ENCODE measurements at regions not wholly inside any gene's neighbourhood (a gene's known extent, or its start where the extent isn't known, plus 50 kb on each side); places are given as distances from the start of the nearest gene placed in this dataset.
"Not testable (repeated sequence)": the region's sequence is repeated elsewhere in the genome, so short reads cannot be mapped to it uniquely, and the experiment has no call there.

DNA sequence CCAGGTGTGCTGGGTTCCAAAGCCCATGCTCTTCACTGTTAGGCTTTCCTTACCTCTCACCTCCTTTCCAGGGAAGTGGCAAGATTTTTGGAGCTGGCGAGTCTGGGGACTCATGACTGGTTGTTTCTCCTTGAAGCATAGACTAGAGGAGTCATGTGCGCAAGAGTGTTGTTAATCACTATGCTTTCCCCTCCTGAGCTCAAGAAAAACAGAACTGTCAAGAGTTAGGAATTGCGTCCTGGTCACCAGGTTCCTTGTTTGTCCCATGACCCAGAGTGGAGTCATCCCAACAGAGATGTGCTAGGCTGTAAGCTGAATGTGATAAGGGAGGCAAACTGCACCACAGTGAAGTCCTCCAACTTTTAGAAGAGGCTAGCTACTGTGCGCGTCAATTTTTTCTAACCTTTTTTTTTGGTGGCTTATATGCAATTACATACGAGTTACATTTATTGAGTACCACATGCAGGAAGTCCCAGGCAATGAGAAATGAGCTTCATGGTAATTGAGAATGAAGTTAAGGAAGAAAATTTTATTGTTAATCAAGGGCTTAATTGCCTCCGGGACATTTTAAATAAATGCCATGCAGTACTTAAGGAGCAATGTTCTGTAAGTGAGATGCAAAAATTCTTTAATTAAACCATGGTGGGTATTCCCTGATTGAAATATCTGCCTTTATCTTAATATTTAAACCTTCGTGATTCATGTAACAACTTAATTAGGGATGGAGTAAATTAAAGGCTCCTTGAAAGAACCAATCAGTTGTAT, 233.9 kb downstream of the ZIC5 start:
- DNase-seq (ENCODE audit: low read depth) = no peak

- DNase-seq (ENCODE audit: low read depth) = no peak
These were observed 235.0 kb downstream of the ZIC5 start for GRCh38 chr13:99736541-99736940.

DNA sequence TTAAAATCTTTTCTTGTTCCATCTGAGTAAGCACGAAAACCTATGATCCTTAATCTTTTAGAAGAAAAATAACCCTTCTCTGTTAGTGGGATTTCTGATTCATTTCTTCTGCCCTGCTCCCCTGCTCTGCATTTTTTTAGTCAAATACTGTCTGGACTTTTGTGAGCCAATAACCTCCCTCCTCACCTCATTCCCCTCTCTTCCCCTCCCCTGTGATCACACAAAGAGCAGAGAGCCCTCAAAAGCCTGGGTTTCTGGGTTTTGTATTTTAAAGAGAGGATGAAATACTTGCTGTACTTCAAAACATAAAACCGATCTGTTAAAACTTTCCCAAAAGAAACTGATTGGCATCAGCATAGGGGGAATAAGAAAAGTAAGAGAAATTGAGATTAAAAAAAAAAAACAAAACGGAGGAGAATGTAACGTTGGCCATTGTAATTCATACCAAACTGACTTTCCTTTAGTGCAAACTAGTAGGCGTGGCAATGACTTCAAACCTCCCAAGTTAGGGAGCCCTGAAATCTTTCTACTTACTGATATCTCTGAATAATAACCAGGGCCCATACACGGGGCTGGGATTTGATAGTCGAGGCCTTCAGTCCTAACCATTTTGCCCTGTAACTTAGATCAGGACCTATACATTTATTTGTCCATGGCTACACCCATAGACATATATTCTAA, 232.9 kb downstream of the TM9SF2 start:
- DNase-seq (ENCODE audit: low read depth) = no peak

- DNase-seq (ENCODE audit: low read depth) = no peak
These were observed 232.1 kb downstream of the TM9SF2 start for GRCh38 chr13:99733346-99733745.

GRCh38 chr13:99731747-99732146, 230.5 kb downstream of the TM9SF2 start:
- DNase-seq (ENCODE audit: low read depth) = no peak

DNA sequence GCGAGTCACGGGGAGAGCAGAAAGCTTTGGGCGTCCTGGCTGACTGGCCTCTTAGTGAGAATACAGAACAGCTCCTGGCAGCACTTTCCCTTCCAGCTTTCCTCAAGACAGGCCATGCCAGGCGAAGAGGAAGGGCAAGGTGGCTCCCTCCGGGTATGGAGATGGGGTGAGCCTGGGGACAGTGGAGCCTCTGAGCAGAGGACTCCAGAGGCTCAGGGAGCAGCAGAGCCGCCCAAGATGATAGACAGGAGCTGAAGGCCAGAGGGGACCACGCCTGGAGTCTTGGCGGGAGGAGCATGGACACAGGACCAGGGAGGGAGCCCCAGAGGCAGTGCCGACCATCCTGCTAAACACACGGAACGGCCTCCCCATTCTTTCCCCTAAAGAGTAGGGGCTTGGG, 229.1 kb downstream of the TM9SF2 start:
- DNase-seq (ENCODE audit: low read depth) = no peak

- DNase-seq (ENCODE audit: low read depth) = no peak
These were observed 228.5 kb downstream of the TM9SF2 start for GRCh38 chr13:99729745-99730144.

GRCh38 chr13:99727651-99728050, 226.4 kb downstream of the TM9SF2 start:
- DNase-seq (ENCODE audit: low read depth) = not testable (repeated sequence)

GRCh38 chr13:99726282-99726894, 225.1 kb downstream of the TM9SF2 start:
- no peak for DNase-seq (ENCODE audit: low read depth)

DNA sequence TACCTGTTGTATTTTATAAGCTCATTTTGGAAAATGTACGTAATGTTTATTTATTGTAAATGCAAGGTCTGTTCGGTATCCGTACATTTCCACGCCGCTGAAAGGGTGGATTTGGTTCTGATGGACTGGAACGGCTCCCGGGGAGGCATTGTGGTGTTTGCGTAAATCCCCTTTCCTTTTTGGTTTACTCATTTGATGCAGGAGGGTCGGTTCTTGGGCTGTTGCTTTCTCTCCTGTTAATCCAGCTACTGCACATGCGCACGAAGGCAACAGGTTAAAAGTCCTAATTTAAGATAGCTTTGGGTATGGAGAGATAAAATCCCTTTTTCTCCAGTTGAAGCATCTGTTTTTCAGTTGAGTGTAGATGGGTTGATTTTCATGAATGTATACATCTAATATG, 224.4 kb downstream of the TM9SF2 start:
- no peak for DNase-seq (ENCODE audit: low read depth)

- no peak for DNase-seq (ENCODE audit: low read depth)
These were observed 223.6 kb downstream of the TM9SF2 start for GRCh38 chr13:99724633-99725517.

DNA sequence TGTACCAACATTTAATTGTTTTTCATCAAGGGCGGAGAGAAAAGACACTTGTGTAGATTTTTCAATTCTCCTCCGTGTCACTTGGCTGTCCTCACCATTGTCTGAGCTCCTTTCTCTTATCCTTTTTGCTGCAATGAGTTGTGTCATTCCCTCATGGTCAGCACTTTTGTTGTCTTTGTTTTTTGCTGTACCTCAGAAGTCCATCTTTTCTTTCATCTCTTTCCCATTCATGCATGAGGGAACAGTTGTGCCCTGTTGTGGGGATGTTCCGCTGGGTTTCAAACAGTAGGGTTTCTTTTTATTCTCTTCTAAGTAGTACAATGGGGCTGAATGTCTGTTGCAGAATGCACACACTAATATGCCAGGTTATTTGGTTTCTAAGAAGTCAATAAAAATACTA, 222.6 kb downstream of the TM9SF2 start:
- no peak for DNase-seq (ENCODE audit: low read depth)

DNA sequence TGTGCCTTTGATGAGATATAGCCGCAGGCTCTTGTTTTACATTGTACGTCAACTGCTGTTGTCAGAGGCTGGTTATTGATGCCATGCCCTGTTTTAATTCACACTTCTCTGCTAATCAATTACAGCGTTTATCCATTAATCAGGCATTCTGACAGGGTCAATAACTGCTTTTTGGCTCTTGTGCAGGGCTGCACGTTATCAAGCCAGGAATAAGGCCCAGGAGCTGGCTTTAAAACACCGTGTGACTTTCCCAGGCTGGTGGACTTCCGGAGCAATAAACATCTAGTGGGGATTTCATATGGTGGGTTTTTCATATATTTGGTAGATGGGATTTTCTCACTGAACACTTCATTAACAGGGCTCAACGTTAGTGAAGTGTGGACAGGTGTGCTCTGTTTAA, 221.7 kb downstream of the TM9SF2 start:
- DNase-seq (ENCODE audit: low read depth) = no peak

DNA sequence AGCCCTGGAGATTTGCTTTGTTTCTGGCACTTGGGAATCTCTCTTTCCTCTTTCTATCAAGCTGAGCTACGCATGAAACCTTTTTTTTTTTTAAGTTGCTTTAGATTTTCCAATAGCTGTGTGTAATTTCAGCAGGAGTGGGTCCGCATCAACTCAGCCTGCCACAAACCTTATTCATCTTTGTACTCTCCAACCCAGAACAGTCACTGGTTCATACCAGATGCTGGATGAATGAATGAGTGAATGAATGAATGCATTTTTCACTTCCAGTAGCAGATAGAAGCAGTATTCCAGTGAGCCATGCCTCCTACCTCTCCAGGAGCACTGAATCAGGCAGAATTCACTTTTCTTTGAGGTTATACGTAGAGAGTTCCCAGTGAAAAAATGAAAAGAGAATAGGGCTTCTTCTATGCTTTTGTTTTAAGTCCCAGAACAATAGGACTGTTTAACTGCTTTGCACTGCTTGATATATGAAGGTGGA, 221.1 kb downstream of the TM9SF2 start:
- DNase-seq (ENCODE audit: low read depth) = no peak

DNA sequence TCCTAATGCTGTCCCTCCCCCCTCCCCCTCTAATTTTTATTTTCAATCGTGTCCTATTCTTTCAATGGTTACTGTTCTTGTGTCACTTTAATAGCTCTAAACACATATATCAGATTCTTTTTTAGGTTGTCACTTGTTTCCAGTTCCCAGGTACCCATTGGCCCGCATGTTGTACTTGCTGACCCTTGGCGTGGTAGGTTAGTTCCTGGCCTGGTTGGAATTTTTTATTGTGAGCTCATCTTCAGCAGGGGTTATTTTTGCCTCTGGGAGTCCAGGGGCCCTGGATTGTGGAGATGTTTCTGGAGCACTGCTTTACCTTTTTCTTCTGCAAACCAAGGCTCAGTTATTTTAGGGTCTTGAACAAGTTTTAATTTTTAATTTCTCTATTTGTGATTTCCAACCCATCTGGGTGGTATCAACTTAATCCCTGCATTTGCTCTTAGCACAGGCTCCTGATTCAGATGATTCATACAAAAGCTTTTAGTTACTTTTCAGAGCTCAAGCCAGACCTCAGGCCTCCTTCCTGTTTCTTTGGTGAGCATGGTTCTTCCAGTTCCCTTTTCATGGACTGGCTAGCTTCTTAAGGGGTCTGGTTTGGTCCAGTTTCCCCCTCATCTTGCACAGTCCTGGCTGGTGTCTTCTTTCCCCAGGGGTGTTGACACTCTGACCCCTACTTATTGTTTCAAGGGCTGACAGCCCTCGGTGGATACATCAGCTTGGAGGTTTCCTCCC, 220.5 kb downstream of the TM9SF2 start:
- DNase-seq (ENCODE audit: low read depth) = no peak

GRCh38 chr13:99717959-99718674, 216.8 kb downstream of the TM9SF2 start:
- DNase-seq (ENCODE audit: low read depth) = no peak

GRCh38 chr13:99709134-99709533, 207.9 kb downstream of the TM9SF2 start:
- no peak for DNase-seq (ENCODE audit: low read depth)

DNA sequence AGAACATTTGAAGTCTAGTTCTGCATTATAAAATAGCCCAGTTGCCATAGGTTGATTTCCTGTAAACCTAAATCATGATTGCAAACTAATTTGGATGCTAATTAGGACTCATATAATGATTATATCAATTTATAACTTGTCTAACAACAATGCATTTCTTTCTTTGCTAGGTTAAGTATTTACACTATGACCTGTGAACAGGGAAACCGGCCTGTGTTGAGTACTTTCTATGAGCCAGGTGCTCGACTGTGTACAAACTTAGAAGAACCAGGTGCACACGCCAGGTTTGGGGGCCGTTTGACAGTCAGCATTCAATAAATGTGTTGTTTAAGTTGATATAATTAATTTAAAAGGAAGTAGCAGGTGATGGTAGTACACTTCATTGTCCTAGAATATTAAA, 203.1 kb downstream of the TM9SF2 start:
- no peak for DNase-seq (ENCODE audit: low read depth)

DNA sequence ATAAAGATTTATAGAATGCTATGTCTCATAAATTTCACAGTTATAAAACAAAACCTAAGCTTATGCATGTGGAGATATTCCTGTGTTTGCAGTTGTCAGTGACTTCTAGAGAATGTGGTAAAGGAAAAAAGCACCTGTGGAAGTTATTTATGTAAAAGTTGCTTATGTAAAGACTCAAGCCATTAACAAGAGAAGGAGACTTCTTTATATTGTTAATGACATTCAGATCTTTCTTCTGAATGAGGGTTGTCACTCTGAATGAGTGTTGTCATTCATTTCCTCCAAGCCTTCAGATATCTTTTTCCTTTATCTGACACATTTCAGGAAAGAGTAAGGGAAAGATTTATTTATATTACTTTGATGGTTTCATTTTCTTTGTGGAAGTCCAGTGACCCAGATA, 202.6 kb downstream of the TM9SF2 start:
- DNase-seq (ENCODE audit: low read depth) = no peak

DNA sequence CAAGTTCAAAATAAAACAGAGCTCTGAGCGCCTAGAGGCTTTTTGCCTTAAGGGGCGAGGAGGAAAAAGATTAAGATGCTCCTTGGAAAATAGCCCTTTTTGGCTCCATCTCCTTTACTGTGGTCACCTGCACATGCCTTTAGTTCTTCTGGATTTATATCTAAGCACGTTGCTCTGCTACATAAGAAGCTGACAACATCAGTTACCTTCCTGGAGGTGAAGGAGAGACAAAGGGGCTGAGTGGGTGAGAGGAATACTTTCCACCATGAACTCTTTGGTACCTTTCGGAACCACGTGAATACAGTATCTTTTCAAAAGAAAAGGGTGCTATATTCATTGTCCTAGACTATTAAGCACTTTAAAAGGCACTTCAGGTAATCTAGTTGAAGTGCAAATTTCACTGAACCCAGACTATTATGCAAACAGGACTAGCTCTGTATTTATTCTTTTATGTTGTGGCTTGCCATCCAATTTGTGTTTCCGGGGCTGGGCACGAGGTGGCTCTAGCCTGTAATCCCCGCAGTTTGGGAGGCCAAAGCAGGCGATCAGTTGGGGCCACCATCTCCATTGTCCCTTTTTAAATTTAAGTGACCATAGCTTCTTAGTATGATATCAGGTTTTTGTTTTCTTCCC, 201.5 kb downstream of the TM9SF2 start:
- no peak for DNase-seq (ENCODE audit: low read depth)
